ENCODE measurements at regions not wholly inside any gene's neighbourhood (a gene's known extent, or its start where the extent isn't known, plus 50 kb on each side); places are given as distances from the start of the nearest gene placed in this dataset.

DNA sequence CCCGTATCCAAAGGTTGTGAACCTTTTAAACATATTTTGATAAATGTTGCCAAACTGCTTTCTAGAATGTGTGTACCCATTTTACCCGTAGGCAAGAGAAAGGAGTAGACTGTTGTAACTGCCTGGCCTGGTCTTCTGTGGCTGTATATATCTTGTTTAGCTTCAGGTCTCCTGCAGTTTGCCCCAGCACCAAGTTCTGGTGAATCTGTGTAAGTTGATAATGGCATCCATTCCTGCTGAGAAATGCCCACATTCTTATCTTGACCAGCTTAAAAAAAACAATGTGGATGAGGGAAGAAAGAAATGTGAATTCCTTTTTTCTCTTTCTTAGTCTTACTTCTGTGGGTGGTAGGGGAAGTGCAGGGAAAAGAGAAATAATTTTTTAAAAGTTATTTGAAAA is 53.3 kb upstream of the TLE3 start:
- H3K36me3 Mint-ChIP-seq (ENCODE audit: insufficient read depth in 1 of 3, low read depth in 3 of 3): no peaks in the 10 kb centered on the region; a peak in 1 of 7 replicates
- peaks cover 27 to 35% of the 10 kb centered on the region in 2 experiments for H3K4me1 Mint-ChIP-seq
- TF ChIP-seq, protein P1, sequence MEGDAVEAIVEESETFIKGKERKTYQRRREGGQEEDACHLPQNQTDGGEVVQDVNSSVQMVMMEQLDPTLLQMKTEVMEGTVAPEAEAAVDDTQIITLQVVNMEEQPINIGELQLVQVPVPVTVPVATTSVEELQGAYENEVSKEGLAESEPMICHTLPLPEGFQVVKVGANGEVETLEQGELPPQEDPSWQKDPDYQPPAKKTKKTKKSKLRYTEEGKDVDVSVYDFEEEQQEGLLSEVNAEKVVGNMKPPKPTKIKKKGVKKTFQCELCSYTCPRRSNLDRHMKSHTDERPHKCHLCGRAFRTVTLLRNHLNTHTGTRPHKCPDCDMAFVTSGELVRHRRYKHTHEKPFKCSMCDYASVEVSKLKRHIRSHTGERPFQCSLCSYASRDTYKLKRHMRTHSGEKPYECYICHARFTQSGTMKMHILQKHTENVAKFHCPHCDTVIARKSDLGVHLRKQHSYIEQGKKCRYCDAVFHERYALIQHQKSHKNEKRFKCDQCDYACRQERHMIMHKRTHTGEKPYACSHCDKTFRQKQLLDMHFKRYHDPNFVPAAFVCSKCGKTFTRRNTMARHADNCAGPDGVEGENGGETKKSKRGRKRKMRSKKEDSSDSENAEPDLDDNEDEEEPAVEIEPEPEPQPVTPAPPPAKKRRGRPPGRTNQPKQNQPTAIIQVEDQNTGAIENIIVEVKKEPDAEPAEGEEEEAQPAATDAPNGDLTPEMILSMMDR (conservative IDR thresholded peaks at IDR 0.05): no peak
- WGBS (ENCODE audit: extremely low coverage, insufficient read length, low lambda C conversion rate): no CpG with 5 or more reads among the region's 2 CpGs
- no peak overlapping the region for H2BK20ac ChIP-seq (ENCODE audit: low read depth, low read length, poor library complexity, severe bottlenecking)
- H2BK15ac ChIP-seq (ENCODE audit: low read depth, low read length): no peak overlapping the region
- H3K9ac ChIP-seq (ENCODE audit: extremely low read depth, insufficient read length, low read length): no peak overlapping the region
- no peaks in the 10 kb centered on the region for H3K79me2 ChIP-seq (ENCODE audit: insufficient read depth, low read length)
- no peak overlapping the region for H4K5ac ChIP-seq (ENCODE audit: insufficient read length, low read depth, low read length)
- no peak overlapping the region for H3T11ph ChIP-seq (ENCODE audit: low read length)
- no peaks in the 10 kb centered on the region for H3K27me3 ChIP-seq (ENCODE audit: insufficient read depth, low read length)
- no peak overlapping the region for H2BK120ac ChIP-seq (ENCODE audit: low read depth, low read length, poor library complexity, severe bottlenecking)
- H2BK5ac ChIP-seq (ENCODE audit: insufficient read length, low read length): no peak overlapping the region
- no peak overlapping the region for H3K18ac ChIP-seq (ENCODE audit: insufficient read length, low read depth, low read length)
- H3K27ac ChIP-seq (ENCODE audit: insufficient read length, low read depth, low read length): no peak overlapping the region
- H3K4me2 ChIP-seq (ENCODE audit: insufficient read depth, insufficient read length, low read length): no peak overlapping the region
- no peaks in the 10 kb centered on the region for H3K79me1 ChIP-seq (ENCODE audit: insufficient read depth, low read depth, low read length, poor library complexity, severe bottlenecking)
- H3K9me3 ChIP-seq (ENCODE audit: control insufficient read depth, low read depth, low read length): no peaks in the 10 kb centered on the region
- no peak for DNase-seq
- H3K9me3 Mint-ChIP-seq: 0 out of 5 replicates have a peak, but pooled peaks cover 0 to 3% of the 10 kb centered on the region in 2 experiments
- no peak overlapping the region for H3K23ac ChIP-seq (ENCODE audit: insufficient read length, low read depth, low read length)
- H3K14ac ChIP-seq (ENCODE audit: insufficient read depth, low read length): no peak overlapping the region
- H2AFZ ChIP-seq (ENCODE audit: low read length): no peak overlapping the region
- no peak overlapping the region for H4K8ac ChIP-seq (replicated peaks; ENCODE audit: insufficient read length, low read depth, low read length)
- no peak overlapping the region for H3K4me3 Mint-ChIP-seq
- H3K23me2 ChIP-seq (ENCODE audit: insufficient read length, low read depth, low read length, poor library complexity, severe bottlenecking): no peaks in the 10 kb centered on the region
- H3K27me3 Mint-ChIP-seq (ENCODE audit: low read depth): peaks cover 12% of the 10 kb centered on the region
- H2AK5ac ChIP-seq (ENCODE audit: insufficient read length, low read length): no peak overlapping the region
- H3K4me1 ChIP-seq (ENCODE audit: insufficient read depth, low read length): no peaks in the 10 kb centered on the region; the same call in 1 of the 2 replicates
- no peak overlapping the region for H4K91ac ChIP-seq (ENCODE audit: insufficient read length, low read depth, low read length)
- no peak overlapping the region for H3K27ac Mint-ChIP-seq
- no peak overlapping the region for H3K4ac ChIP-seq (ENCODE audit: low read depth, low read length)
- no peak overlapping the region for H2BK12ac ChIP-seq (ENCODE audit: insufficient read length, low read depth, low read length)
- no peaks in the 10 kb centered on the region for H4K20me1 ChIP-seq (ENCODE audit: control insufficient read depth, insufficient read depth, insufficient read length)
- H3K56ac ChIP-seq (ENCODE audit: insufficient read length, low read depth, low read length): no peak overlapping the region
